Frontal cortex (tissue), 3 donors: ENCODE measurements at regions not wholly inside any gene's neighbourhood (a gene's known extent, or its start where the extent isn't known, plus 50 kb on each side); places are given as distances from the start of the nearest gene placed in this dataset.
"Not testable (repeated sequence)": the region's sequence is repeated elsewhere in the genome, so short reads cannot be mapped to it uniquely, and the experiment has no call there.

Experiments
- DNase-seq, 2 donors: peaks; one replicate each; pipeline ENCODE4 v3.0.0; 2012; ENCODE audit warnings: low spot score in 2 of 2
- FAIRE-seq: peaks from 2 replicates; lab custom pipeline; 2012; peaks lifted over from hg19 to GRCh38; lab: Jason Lieb, UNC
- donor health status: control.
- donor health status: control.
- donor health status: control.

GRCh38 chr20:56764671-56765070 lies 135.6 kb downstream of the TFAP2C start:
- no peak for DNase-seq
- no peak for FAIRE-seq

GRCh38 chr20:56765172-56766073 lies 136.3 kb downstream of the TFAP2C start:
- FAIRE-seq (no peak), DNase-seq (no peak)

- FAIRE-seq (no peak), DNase-seq (no peak)
Observed at GRCh38 chr20:56766528-56766927, 137.4 kb downstream of the TFAP2C start.

- DNase-seq (no peak), FAIRE-seq (no peak)
Observed at GRCh38 chr20:56769921-56770600, 141.0 kb downstream of the TFAP2C start.

- FAIRE-seq (no peak), DNase-seq (no peak)
Observed at GRCh38 chr20:56773749-56774148, 144.6 kb downstream of the TFAP2C start.

GRCh38 chr20:56774873-56775272 lies 145.8 kb downstream of the TFAP2C start:
- no peak for FAIRE-seq
- no peak for DNase-seq

GRCh38 chr20:56776345-56776744 lies 147.2 kb downstream of the TFAP2C start:
- no peak for FAIRE-seq
- no peak for DNase-seq

GRCh38 chr20:56778765-56779195 lies 149.7 kb downstream of the TFAP2C start:
- no peak for DNase-seq
- FAIRE-seq, result no peak

- DNase-seq, result no peak
- FAIRE-seq, result no peak
Observed at GRCh38 chr20:56779452-56780143, 150.5 kb downstream of the TFAP2C start.

- FAIRE-seq (no peak), DNase-seq (no peak)
Observed at GRCh38 chr20:56780266-56780665, 151.2 kb downstream of the TFAP2C start.

GRCh38 chr20:56781108-56781739 lies 152.1 kb downstream of the TFAP2C start:
- no peak for DNase-seq
- FAIRE-seq, result no peak

- not testable (repeated sequence) for FAIRE-seq, DNase-seq
Observed at GRCh38 chr20:56781987-56782560, 153.0 kb downstream of the TFAP2C start.

GRCh38 chr20:56782814-56783213 lies 153.7 kb downstream of the TFAP2C start:
- FAIRE-seq, result not testable (repeated sequence)

GRCh38 chr20:56783826-56784225 lies 154.7 kb downstream of the TFAP2C start:
- FAIRE-seq, result no peak
- no peak for DNase-seq

More at GRCh38 chr20:56782814-56783213, 153.7 kb downstream of the TFAP2C start:
- not testable (repeated sequence) for DNase-seq

- no peak for DNase-seq
- no peak for FAIRE-seq
Observed at GRCh38 chr20:56786503-56786902, 157.4 kb downstream of the TFAP2C start.

GRCh38 chr20:56788041-56788670 lies 159.1 kb downstream of the TFAP2C start:
- DNase-seq, result no peak
- no peak for FAIRE-seq

GRCh38 chr20:56788671-56789610 lies 159.8 kb downstream of the TFAP2C start:
- FAIRE-seq (no peak), DNase-seq (no peak)

- no peak for FAIRE-seq
- no peak for DNase-seq
Observed at GRCh38 chr20:56793916-56794315, 164.8 kb downstream of the TFAP2C start.
